CD4-positive, alpha-beta T cell treated with Interleukin-4 for 4 hours (primary cell): ENCODE measurements at regions not wholly inside any gene's neighbourhood (a gene's known extent, or its start where the extent isn't known, plus 50 kb on each side); places are given as distances from the start of the nearest gene placed in this dataset.
"Not testable (repeated sequence)": the region's sequence is repeated elsewhere in the genome, so short reads cannot be mapped to it uniquely, and the experiment has no call there.

Experiments
- DNase-seq: peaks from one replicate; pipeline ENCODE4 v3.0.0-alpha.2; 2020

- no peak for DNase-seq
Measured at GRCh38 chr12:84191779-84192178, 720.8 kb downstream of the SLC6A15 start.

GRCh38 chr12:84186433-84186832, 726.2 kb downstream of the SLC6A15 start:
- DNase-seq = no peak

GRCh38 chr12:84183576-84183975, 729.0 kb downstream of the SLC6A15 start:
- DNase-seq = no peak

DNA sequence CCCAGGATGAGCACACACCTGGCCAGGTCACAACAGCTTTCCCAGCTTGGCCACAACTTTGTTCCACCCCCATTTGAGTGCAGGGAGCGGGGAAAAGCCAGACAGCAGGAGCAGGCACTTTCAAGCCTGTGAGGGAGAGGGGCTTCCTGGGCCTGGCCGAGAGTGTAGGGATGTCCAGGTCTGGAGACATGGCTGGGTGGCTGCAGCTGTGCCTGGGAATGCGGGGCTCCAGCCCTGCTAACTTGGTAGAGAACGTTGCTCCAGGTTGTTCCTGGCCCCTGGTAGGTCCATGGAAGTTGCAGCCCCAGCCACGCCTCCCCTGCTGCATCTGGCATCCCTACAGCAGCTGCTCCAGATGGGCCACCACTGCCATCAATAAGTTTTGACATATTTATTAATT, 738.5 kb downstream of the SLC6A15 start:
- DNase-seq = no peak

DNA sequence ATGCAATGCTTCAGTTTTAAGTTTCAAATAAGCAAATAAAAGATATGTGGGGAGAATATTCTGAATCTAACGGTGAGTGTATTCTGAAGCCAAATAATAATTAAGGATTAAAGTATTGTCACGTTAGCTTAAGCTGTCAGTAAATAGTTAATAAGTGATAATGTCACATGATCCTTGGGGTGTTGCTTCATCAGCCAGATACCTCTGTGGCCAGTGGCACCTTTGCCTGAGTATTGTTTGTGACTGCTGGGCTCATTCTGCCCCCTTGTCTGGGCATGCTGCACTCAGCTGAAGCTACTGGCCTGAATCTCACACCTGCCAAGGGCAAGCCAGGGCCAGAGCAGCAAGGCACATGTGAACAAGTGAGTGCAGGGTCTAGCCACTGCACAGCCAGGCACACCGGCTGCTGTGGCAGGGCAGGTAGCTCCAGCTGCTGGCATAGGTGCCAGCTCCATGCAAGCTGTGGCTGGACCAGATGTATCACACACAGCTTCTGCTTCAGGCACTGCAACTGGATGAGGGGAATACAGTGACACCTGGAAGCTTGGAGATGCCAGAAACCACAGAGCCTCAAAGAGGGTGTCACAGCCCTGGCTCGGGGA, 739.7 kb downstream of the SLC6A15 start:
- no peak for DNase-seq

DNA sequence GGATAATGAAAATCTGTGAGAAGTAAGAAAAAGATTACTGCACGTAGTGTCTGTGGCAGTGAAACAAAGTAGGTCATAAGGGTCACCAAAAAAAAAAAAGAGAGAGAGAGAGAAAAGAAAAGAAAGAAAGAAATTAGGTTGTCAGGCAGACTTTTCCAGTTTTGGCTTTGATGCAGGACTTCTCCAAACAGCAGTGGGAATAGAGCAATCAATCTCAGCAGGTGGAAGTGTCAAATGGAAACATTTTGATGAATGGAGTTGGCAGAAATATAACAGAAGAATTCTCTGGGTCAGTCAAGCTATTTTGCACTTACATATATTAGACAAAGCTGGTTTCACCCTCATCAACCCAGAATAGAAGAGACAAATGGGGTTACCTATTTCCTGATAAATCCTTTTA, 745.8 kb downstream of the SLC6A15 start:
- no peak for DNase-seq

DNA sequence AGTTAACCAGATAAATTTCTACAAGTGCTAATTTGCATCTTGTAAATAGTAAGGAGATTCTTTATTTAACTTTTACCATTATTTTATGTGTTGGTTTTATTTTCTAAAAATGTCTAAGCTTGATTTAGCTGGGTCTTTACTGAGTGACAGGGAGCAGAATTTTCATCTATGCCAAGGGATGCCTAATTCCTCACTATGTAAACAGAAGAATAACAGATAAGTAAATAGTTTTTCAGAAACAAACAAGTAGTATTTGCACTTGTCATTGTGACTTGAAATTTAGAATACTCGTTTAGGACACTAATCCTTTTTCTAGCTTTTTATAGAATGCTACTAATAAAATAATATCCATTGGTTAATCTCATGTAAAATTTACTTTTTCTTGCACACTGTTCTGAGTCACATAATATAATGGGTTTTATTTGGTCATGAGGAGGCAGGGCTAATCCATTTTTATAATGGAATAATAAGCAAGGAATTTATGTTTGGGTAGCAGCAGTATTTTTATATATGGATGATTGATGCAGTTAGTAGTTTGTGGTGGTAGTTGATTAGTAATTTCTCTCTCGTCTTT, 746.5 kb downstream of the SLC6A15 start:
- DNase-seq = no peak

- DNase-seq = no peak
Measured at GRCh38 chr12:84161296-84161695, 751.3 kb downstream of the SLC6A15 start.

DNA sequence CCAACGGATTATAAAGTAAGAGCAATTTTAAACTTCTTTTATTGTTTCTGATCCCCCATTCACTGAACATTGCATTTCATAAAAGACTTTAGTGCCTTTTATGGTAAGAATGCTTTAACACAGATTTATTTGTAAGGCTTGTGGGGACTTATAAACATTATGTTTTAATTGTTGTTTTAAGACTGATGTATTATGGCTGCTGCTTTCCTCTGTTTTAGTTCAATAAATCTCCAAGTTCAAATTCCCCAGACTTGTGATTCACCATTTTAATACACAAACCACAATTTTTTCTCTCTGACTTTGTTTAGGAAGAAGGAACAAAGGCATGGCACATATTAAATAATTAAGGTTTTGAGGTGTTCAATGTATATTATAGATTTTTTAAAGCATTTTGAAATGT, 753.3 kb downstream of the SLC6A15 start:
- DNase-seq = no peak

DNA sequence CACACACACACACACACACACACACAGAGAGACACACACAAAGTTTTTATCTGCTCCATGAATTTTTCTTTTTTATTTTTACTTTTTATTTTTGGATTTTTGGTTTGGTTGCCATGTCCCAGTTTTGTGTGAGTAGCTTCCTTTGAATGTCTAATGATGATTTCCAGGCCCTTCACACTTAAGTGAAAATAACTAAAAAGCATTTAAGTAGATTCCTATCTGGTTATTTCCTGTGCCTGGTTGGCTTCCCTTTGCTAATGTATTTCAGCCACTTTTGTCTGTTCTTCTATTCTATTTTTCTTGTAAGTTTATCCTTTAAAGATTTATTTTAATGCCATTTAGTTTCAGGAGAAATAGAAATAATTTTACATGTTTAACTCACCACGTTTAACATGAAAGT, 755.4 kb downstream of the SLC6A15 start:
- DNase-seq = no peak

DNA sequence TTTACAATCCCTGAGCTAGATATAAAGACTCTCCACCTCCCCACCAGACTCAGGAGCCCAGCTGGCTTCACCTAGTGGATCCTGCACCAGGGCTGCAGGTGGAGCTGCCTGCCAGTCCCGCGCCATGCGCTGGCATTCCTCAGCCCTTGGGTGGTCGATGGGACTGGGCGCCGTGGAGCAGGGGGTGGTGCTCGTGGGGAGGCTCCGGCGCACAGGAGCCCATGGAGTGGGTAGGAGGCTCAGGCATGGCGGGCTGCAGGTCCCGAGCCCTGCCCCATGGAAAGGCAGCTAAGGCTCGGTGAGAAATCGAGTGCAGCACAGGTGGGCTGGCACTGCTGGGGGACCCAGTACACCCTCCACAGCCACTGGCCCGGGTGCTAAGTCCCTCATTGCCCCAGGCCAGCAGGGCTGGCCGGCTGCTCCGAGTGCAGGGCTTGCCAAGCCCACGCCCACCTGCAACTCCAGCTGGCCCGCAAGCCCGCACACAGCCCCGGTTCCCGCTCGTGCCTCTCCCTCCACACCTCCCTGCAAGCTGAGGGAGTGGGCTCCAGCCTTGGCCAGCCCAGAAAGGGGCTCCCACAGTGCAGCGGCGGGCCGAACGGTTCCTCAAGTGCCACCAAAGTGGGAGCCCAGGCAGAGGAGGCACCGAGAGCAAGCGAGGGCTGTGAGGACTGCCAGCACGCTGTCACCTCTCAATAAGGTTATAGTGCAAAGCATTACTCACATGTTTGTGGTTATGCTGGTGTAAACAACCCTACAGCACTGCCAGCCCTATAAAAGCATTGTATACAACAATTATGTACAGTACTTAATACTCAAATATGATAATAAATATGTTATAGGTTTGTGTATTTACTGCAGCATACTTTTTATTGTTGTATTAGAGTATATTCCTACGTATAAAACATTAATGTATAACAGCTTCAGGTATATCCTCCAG, 757.3 kb downstream of the SLC6A15 start:
- not testable (repeated sequence) for DNase-seq

DNA sequence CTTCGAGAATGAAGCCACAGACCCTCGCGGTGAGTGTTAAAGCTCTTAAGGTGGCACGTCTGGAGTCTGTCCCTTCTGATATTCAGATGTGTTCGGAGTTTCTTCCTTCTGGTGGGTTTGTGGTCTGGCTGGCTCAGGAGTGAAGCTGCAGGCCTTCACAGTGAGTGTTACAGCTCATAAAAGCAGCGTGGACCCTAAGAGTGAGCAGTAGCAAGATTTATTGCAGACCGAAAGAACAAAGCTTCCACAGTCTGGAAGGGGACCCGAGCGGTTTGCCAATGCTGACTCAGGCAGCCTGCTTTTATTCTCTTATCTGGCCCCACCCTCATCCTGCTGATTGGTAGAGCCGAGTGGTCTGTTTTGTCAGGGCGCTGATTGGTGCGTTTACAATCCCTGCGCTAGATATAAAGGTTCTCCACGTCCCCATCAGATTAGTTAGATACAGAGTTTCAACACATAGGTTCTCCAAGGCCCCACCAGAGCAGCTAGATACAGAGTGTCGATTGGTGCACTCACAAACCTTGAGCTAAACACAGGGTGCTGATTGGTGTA, 758.1 kb downstream of the SLC6A15 start:
- DNase-seq = not testable (repeated sequence)

DNA sequence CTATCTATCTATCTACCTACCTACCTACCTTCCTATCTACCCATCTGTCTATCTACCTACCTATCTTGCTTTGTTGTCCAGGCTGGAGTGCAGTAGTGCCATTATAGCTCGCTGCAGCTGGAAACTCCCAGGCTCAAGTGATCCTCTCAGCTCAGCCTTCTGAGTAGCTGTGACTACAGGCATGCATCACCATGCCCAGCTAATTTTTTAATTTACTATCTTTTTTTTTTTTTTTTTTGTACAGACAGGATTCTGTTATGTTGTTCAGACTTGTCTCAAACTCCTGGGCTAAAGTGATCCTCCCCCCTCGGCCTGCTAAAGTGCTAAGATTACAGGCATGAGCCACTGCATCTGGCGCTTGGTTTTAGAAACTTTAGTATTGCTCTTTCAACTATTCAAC, 762.4 kb downstream of the SLC6A15 start:
- no peak for DNase-seq

GRCh38 chr12:84148335-84148734, 764.3 kb downstream of the SLC6A15 start:
- DNase-seq = no peak

- DNase-seq = no peak
Measured at GRCh38 chr12:84136862-84137367, 775.7 kb downstream of the SLC6A15 start.

GRCh38 chr12:84135586-84136279, 776.9 kb downstream of the SLC6A15 start:
- no peak for DNase-seq

- DNase-seq = no peak
Measured at GRCh38 chr12:84134797-84135366, 777.7 kb downstream of the SLC6A15 start.

GRCh38 chr12:84131076-84131475, 781.5 kb downstream of the SLC6A15 start:
- DNase-seq = no peak

DNA sequence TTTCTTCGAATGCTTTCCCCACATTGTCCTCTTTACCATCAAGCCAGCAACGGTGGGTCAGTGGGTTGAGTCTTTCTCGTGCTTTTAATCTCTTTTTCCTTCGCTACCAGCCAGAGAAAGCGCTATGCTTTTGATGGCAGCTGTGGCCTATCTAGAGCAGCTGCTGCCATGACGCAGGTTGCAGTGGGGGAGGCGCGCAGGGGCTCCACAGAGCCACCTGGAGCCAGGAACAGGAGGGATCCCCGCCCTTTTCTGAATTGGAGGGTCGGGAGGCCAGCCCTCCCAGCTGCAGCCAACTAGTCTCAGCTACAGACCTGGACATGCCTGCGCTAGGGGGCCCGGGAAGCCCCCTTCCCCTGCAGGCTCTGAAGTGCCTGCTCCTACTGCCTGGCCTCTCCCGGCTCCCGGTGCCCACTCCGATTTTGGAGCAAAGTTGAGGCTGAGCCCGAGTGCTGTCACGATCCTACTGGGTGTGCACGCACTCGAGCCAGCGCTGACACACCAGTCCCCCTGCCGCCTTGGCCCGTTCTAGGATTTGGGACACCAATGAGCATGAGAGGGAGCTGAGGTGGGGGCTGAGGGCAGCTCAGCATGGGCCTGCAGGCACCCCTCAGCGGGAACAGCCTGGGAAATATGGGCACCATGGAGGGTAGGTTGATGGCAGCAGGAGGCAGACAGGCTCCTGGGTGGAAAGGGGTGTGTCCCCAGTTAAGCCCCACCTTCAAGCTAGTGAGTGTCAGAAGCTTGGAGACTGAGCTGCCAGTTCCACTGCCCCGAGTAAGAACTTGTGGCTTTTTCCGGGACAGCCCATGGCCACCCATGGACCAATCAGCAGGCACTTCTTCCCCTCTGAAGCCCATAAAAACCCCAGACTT, 784.2 kb downstream of the SLC6A15 start:
- no peak for DNase-seq

DNA sequence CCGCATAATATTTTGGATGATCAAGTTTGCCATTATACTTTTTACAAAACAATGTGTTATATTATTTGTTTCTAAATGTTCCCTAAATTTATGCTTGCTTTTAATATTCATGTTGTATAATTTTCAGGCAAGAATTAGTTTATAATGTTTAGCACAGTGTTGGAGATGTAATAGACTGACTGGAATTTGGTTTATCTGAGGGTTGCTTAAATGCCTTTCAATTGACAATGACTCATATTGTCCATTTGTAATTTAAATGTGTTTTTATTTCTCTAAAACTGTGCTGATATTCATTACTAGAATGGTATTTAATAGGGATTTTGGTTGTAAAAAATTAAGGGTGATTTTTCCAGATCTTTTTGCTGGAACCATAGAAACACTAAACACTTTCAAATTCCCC, 788.4 kb downstream of the SLC6A15 start:
- no peak for DNase-seq

DNA sequence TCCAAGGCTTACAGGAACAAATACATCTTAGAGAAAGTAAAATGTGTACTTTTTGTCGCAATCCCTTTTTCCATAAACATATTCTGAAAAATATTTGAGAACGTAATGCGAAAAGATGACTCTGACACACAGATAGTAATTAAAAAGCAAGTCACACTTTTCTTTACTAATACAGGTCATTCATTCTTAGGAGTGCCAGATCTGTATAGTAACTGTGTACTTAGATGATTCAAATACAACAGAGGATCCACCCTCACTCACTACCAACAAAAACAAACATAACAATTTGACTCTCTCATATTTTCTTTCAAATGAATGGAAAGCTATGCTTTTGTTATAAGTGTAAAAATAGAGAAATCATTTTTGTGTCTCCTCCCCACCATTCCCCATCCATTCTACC, 795.4 kb downstream of the SLC6A15 start:
- DNase-seq = no peak

GRCh38 chr12:84113666-84114065, 798.9 kb downstream of the SLC6A15 start:
- no peak for DNase-seq
